SK-N-SH treated with all-trans-retinoic acid at 6 μM for 48 hours (cell line): ENCODE measurements at regions not wholly inside any gene's neighbourhood (a gene's known extent, or its start where the extent isn't known, plus 50 kb on each side); places are given as distances from the start of the nearest gene placed in this dataset.

Source experiments
- ATAC-seq: fragments of 200-7000 bp; cut with Tn5 transposase; 3 replicates; pipeline ENCODE4 v1.9.1; 2020; ENCODE audit warnings: mild to moderate bottlenecking, moderate library complexity
- ARNTL ChIP-seq: fragments of 450-650 bp; formaldehyde crosslinking; IDR thresholded peaks from 2 replicates; pipeline ENCODE4 v1.5.0; 2020; ENCODE audit warnings: low read depth, mild to moderate bottlenecking, moderate library complexity, borderline replicate concordance
- BACH2 ChIP-seq: fragments of 250-450 bp; sonication (Bioruptor Pico); IDR thresholded peaks from 2 replicates; pipeline ENCODE4 v1.9.0; 2021; ENCODE audit warnings: mild to moderate bottlenecking, borderline replicate concordance
- CSDC2 ChIP-seq: fragments of 250-450 bp; sonication (Bioruptor Pico); IDR thresholded peaks from 2 replicates; pipeline ENCODE4 v1.5.0; 2020; ENCODE audit warnings: mild to moderate bottlenecking, moderate library complexity
- ESRRG ChIP-seq: fragments of 250-450 bp; sonication (Bioruptor Pico); IDR thresholded peaks from 2 replicates; pipeline ENCODE4 v1.6.1; 2021; ENCODE audit warnings: mild to moderate bottlenecking
- GLIS3 ChIP-seq: fragments of 250-450 bp; sonication (Bioruptor Pico); IDR thresholded peaks from 2 replicates; pipeline ENCODE4 v1.5.0; 2020; ENCODE audit warnings: mild to moderate bottlenecking, moderate library complexity
- ISL1 ChIP-seq: fragments of 250-450 bp; sonication (Bioruptor Pico); IDR thresholded peaks from 2 replicates; pipeline ENCODE4 v2.1.2; 2022; ENCODE audit warnings: mild to moderate bottlenecking, moderate library complexity
- OSR1 ChIP-seq: fragments of 250-450 bp; sonication (Bioruptor Pico); IDR thresholded peaks from 2 replicates; pipeline ENCODE4 v1.8.0; 2022; ENCODE audit warnings: moderate library complexity, mild to moderate bottlenecking, inconsistent platforms
- PPARA ChIP-seq: fragments of 250-450 bp; sonication (Bioruptor Pico); IDR thresholded peaks from 2 replicates; pipeline ENCODE4 v1.5.0; 2020; ENCODE audit warnings: mild to moderate bottlenecking, borderline replicate concordance
- RARB ChIP-seq: fragments of 250-450 bp; sonication (Bioruptor Pico); IDR thresholded peaks from 2 replicates; pipeline ENCODE4 v1.8.0; 2021; ENCODE audit warnings: mild to moderate bottlenecking, moderate library complexity
- SNAI2 ChIP-seq: fragments of 250-450 bp; sonication (Bioruptor Pico); IDR thresholded peaks from 2 replicates; pipeline ENCODE4 v1.5.0; 2020; ENCODE audit warnings: mild to moderate bottlenecking, moderate library complexity
- TCF4 ChIP-seq: fragments of 250-450 bp; sonication (Bioruptor Pico); IDR thresholded peaks from 2 replicates; pipeline ENCODE4 v1.8.0; 2021; ENCODE audit warnings: mild to moderate bottlenecking, moderate library complexity, borderline replicate concordance
- TOX ChIP-seq: fragments of 250-450 bp; sonication (Bioruptor Pico); IDR thresholded peaks from 2 replicates; pipeline ENCODE4 v1.8.0; 2021; ENCODE audit warnings: mild to moderate bottlenecking, moderate library complexity, borderline replicate concordance
- ZC3H10 ChIP-seq: fragments of 250-450 bp; sonication (Bioruptor Pico); IDR thresholded peaks from 2 replicates; pipeline ENCODE4 v1.5.1; 2021; ENCODE audit warnings: mild to moderate bottlenecking, moderate library complexity
- ZFP3 ChIP-seq: fragments of 250-450 bp; sonication (Bioruptor Pico); IDR thresholded peaks from 2 replicates; pipeline ENCODE4 v1.5.0; 2020; ENCODE audit warnings: mild to moderate bottlenecking, moderate library complexity
- ZFP30 ChIP-seq: fragments of 450-650 bp; formaldehyde crosslinking; IDR thresholded peaks from 2 replicates; pipeline ENCODE4 v1.5.0; 2022; ENCODE audit warnings: mild to moderate bottlenecking, moderate library complexity
- ZNF565 ChIP-seq: fragments of 450-650 bp; formaldehyde crosslinking; conservative IDR thresholded peaks from 2 replicates; pipeline ENCODE4 v1.5.0; 2020; ENCODE audit warnings: low read depth, mild to moderate bottlenecking, moderate library complexity
- ZNF70 ChIP-seq: fragments of 450-650 bp; formaldehyde crosslinking; IDR thresholded peaks from 2 replicates; pipeline ENCODE4 v1.5.0; 2020; ENCODE audit warnings: mild to moderate bottlenecking, moderate library complexity
- ZNF8 ChIP-seq: fragments of 450-650 bp; formaldehyde crosslinking; IDR thresholded peaks from 2 replicates; pipeline ENCODE4 v1.5.0; 2020; ENCODE audit warnings: mild to moderate bottlenecking, moderate library complexity
- TF ChIP-seq, protein P1 (sequence below): fragments of 250-450 bp; sonication (Bioruptor Pico); IDR thresholded peaks from 2 replicates; pipeline ENCODE4 v1.8.0; 2021; ENCODE audit warnings: low read depth, mild to moderate bottlenecking, moderate library complexity, borderline replicate concordance
- TF ChIP-seq, protein P2 (sequence below): fragments of 250-450 bp; sonication (Bioruptor Pico); IDR thresholded peaks from 2 replicates; pipeline ENCODE4 v1.8.0; 2020; ENCODE audit warnings: mild to moderate bottlenecking, moderate library complexity, borderline replicate concordance
- TF ChIP-seq, protein P3 (sequence below): fragments of 250-450 bp; sonication (Bioruptor Pico); IDR thresholded peaks from 2 replicates; pipeline ENCODE4 v1.5.1; 2020; ENCODE audit warnings: low read depth, mild to moderate bottlenecking, moderate library complexity
- TF ChIP-seq, protein P4 (sequence below): fragments of 250-450 bp; sonication (Bioruptor Pico); IDR thresholded peaks from 2 replicates; pipeline ENCODE4 v1.5.1; 2021; ENCODE audit warnings: mild to moderate bottlenecking, moderate library complexity
- TF ChIP-seq, protein P5 (sequence below): fragments of 250-450 bp; sonication (Bioruptor Pico); IDR thresholded peaks from 2 replicates; pipeline ENCODE4 v1.5.0; 2020; ENCODE audit warnings: mild to moderate bottlenecking, moderate library complexity

DNA sequence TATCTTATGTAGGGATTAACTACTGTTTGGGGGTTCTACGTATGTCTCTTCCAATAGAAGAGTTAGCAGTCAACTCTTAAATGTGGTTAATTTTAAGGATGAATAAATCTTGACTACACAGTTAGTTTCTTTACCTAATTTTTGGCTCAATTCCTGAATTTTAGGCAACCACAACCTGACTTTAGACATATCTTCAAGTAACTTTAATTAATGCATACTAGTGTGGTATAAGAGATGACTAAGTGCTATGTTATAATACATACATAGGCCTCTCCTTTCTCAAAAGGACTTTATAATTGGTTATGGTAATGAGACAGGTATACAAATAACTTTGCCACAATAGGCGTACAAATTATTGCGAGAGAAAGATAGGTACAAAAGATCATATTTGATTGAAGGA lies 312.0 kb downstream of the IRS1 start:
- no peak for ATAC-seq
- TF ChIP-seq ARNTL (no peak), ZNF70 (CRISPR knock-in tag) (no peak), TCF4 (no peak), BACH2 (CRISPR knock-in tag) (no peak), PPARA (CRISPR knock-in tag) (no peak), CSDC2 (CRISPR knock-in tag) (no peak)
- TF ChIP-seq, protein P1, sequence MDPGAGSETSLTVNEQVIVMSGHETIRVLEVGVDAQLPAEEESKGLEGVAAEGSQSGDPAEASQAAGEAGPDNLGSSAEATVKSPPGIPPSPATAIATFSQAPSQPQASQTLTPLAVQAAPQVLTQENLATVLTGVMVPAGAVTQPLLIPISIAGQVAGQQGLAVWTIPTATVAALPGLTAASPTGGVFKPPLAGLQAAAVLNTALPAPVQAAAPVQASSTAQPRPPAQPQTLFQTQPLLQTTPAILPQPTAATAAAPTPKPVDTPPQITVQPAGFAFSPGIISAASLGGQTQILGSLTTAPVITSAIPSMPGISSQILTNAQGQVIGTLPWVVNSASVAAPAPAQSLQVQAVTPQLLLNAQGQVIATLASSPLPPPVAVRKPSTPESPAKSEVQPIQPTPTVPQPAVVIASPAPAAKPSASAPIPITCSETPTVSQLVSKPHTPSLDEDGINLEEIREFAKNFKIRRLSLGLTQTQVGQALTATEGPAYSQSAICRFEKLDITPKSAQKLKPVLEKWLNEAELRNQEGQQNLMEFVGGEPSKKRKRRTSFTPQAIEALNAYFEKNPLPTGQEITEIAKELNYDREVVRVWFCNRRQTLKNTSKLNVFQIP (CRISPR knock-in tag) = no peak
- TF ChIP-seq, all 23 proteins: peak for 0

DNA sequence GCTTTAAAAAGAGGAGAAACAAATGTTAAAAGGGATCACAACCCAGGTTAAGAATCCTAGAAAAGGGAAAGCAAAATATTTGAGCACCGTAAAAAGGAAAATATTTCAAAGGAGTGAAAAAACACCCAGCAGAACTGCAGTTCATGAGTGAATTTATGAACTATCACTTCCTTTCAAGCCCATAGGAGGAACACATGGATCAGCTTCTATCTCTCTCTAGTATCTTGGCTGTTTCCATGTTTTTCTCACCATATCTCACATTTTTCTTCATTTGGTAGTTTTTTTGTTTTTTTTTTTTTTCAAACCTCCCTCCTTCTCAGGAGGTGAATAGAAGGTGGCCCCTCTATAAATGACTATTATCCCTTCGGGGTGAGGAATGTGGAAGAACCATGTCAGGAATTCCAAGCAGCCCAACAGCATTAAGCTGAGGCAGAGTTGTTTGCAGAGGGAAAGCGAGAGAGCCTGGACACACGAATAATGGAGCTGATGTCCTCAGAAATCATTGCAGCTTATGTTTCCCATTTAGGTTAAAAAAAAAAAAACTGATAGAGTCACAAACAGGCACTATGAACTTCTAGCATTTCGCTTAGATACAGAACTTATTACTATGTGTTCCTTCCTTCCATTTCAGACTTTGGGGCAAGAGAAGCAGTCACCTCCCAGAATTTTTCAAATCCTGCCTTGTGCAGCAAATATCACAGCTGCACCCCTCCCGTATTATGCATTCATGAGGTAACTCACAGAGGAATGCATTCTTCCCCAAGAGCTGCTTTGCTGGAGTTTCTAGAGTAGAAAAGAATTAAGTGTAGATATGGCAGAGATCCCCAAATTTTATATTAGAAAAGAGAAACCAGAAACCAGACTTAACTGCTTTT lies 315.6 kb downstream of the IRS1 start:
- peak; percentile 88 for ATAC-seq
- TF ChIP-seq TOX (CRISPR knock-in tag) (no peak), GLIS3 (CRISPR knock-in tag) (no peak), ZFP30 (no peak), ZNF565 (CRISPR knock-in tag) (no peak), OSR1 (CRISPR knock-in tag) (no peak), ZNF8 (no peak), ZC3H10 (CRISPR knock-in tag) (no peak), ISL1 (no peak), ESRRG (CRISPR knock-in tag) (no peak), ZNF70 (CRISPR knock-in tag) (no peak), ARNTL (no peak), ZFP3 (no peak)
- TF ChIP-seq, protein P2, sequence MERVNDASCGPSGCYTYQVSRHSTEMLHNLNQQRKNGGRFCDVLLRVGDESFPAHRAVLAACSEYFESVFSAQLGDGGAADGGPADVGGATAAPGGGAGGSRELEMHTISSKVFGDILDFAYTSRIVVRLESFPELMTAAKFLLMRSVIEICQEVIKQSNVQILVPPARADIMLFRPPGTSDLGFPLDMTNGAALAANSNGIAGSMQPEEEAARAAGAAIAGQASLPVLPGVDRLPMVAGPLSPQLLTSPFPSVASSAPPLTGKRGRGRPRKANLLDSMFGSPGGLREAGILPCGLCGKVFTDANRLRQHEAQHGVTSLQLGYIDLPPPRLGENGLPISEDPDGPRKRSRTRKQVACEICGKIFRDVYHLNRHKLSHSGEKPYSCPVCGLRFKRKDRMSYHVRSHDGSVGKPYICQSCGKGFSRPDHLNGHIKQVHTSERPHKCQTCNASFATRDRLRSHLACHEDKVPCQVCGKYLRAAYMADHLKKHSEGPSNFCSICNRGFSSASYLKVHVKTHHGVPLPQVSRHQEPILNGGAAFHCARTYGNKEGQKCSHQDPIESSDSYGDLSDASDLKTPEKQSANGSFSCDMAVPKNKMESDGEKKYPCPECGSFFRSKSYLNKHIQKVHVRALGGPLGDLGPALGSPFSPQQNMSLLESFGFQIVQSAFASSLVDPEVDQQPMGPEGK (CRISPR knock-in tag) = no peak
- TF ChIP-seq, protein P3, sequence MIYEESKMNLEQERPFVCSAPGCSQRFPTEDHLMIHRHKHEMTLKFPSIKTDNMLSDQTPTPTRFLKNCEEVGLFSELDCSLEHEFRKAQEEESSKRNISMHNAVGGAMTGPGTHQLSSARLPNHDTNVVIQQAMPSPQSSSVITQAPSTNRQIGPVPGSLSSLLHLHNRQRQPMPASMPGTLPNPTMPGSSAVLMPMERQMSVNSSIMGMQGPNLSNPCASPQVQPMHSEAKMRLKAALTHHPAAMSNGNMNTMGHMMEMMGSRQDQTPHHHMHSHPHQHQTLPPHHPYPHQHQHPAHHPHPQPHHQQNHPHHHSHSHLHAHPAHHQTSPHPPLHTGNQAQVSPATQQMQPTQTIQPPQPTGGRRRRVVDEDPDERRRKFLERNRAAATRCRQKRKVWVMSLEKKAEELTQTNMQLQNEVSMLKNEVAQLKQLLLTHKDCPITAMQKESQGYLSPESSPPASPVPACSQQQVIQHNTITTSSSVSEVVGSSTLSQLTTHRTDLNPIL (CRISPR knock-in tag) = no peak
- TF ChIP-seq, protein P4, sequence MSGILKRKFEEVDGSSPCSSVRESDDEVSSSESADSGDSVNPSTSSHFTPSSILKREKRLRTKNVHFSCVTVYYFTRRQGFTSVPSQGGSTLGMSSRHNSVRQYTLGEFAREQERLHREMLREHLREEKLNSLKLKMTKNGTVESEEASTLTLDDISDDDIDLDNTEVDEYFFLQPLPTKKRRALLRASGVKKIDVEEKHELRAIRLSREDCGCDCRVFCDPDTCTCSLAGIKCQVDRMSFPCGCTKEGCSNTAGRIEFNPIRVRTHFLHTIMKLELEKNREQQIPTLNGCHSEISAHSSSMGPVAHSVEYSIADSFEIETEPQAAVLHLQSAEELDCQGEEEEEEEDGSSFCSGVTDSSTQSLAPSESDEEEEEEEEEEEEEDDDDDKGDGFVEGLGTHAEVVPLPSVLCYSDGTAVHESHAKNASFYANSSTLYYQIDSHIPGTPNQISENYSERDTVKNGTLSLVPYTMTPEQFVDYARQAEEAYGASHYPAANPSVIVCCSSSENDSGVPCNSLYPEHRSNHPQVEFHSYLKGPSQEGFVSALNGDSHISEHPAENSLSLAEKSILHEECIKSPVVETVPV (CRISPR knock-in tag) = no peak
- TF ChIP-seq, protein P1 (CRISPR knock-in tag) = no peak

DNA sequence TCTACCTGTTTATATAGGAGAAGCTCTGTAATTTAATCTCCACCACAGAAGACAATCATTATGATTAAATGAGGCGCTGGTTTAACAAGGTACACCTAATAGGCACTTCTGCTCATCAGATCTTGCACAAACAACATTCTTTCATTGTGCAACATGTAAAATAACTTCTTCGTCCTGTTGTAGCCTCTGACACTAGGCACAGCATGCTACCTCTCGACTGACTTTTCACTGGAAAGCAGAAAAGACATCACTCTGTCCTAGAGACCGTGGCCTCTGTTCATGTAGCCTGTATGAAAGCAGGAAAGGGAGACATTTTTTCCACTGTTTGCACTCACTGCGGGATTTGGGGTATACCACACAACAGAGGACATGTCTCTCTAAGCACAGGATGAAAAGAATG lies 316.5 kb downstream of the IRS1 start:
- peak; percentile 26; the same call in 2 of the 3 replicates for ATAC-seq
- no peak for TF ChIP-seq PPARA (CRISPR knock-in tag)
- no peak for TF ChIP-seq ESRRG (CRISPR knock-in tag)
- TF ChIP-seq GLIS3 (CRISPR knock-in tag) = no peak
- TF ChIP-seq, protein P3 (CRISPR knock-in tag) = no peak
- TF ChIP-seq ZFP30 = no peak
- TF ChIP-seq, protein P2 (CRISPR knock-in tag) = no peak
- TF ChIP-seq ZC3H10 (CRISPR knock-in tag) = no peak
- no peak for TF ChIP-seq TOX (CRISPR knock-in tag)
- no peak for TF ChIP-seq ISL1
- no peak for TF ChIP-seq SNAI2
- TF ChIP-seq ARNTL = no peak
- TF ChIP-seq RARB (CRISPR knock-in tag) = no peak
- TF ChIP-seq, protein P5, sequence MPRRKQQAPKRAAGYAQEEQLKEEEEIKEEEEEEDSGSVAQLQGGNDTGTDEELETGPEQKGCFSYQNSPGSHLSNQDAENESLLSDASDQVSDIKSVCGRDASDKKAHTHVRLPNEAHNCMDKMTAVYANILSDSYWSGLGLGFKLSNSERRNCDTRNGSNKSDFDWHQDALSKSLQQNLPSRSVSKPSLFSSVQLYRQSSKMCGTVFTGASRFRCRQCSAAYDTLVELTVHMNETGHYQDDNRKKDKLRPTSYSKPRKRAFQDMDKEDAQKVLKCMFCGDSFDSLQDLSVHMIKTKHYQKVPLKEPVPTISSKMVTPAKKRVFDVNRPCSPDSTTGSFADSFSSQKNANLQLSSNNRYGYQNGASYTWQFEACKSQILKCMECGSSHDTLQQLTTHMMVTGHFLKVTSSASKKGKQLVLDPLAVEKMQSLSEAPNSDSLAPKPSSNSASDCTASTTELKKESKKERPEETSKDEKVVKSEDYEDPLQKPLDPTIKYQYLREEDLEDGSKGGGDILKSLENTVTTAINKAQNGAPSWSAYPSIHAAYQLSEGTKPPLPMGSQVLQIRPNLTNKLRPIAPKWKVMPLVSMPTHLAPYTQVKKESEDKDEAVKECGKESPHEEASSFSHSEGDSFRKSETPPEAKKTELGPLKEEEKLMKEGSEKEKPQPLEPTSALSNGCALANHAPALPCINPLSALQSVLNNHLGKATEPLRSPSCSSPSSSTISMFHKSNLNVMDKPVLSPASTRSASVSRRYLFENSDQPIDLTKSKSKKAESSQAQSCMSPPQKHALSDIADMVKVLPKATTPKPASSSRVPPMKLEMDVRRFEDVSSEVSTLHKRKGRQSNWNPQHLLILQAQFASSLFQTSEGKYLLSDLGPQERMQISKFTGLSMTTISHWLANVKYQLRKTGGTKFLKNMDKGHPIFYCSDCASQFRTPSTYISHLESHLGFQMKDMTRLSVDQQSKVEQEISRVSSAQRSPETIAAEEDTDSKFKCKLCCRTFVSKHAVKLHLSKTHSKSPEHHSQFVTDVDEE (CRISPR knock-in tag) = no peak
